Esophagus muscularis mucosa (tissue), 4 donors: ENCODE measurements at regions not wholly inside any gene's neighbourhood (a gene's known extent, or its start where the extent isn't known, plus 50 kb on each side); places are given as distances from the start of the nearest gene placed in this dataset.

Source experiments
- EP300 ChIP-seq: sonication (generic); formaldehyde crosslinking; IDR thresholded peaks from one replicate; pipeline ENCODE4 v1.6.1; 2017; ENCODE audit warnings: antibody characterized with exemption
- POLR2AphosphoS5 ChIP-seq, 2 donors: sonication (generic); formaldehyde crosslinking; IDR thresholded peaks; one replicate each; pipeline ENCODE4 v1.6.1; 2017; ENCODE audit warnings: antibody characterized with exemption in 2 of 2
- TF ChIP-seq, protein P1 (sequence below), 3 experiments: fragments of 200-600 bp in 2 of 3; fragments of 450-650 bp in 1 of 3; sonication (generic) in 2 of 3; IDR thresholded peaks; one replicate each; pipeline ENCODE4 v1.5.1; 2017 to 2019; ENCODE audit warnings: antibody characterized with exemption in 3 of 3, mild to moderate bottlenecking in 2 of 3, moderate library complexity in 1 of 3

- no peak for TF ChIP-seq POLR2AphosphoS5 (IDR thresholded peaks at IDR 0.05)
- TF ChIP-seq, protein P1, sequence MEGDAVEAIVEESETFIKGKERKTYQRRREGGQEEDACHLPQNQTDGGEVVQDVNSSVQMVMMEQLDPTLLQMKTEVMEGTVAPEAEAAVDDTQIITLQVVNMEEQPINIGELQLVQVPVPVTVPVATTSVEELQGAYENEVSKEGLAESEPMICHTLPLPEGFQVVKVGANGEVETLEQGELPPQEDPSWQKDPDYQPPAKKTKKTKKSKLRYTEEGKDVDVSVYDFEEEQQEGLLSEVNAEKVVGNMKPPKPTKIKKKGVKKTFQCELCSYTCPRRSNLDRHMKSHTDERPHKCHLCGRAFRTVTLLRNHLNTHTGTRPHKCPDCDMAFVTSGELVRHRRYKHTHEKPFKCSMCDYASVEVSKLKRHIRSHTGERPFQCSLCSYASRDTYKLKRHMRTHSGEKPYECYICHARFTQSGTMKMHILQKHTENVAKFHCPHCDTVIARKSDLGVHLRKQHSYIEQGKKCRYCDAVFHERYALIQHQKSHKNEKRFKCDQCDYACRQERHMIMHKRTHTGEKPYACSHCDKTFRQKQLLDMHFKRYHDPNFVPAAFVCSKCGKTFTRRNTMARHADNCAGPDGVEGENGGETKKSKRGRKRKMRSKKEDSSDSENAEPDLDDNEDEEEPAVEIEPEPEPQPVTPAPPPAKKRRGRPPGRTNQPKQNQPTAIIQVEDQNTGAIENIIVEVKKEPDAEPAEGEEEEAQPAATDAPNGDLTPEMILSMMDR (IDR thresholded peaks at IDR 0.05): no peak
- no peak for TF ChIP-seq EP300
These were observed 188.7 kb upstream of the NRXN1 start for GRCh38 chr2:51220606-51221005.
